ENCODE measurements at regions not wholly inside any gene's neighbourhood (a gene's known extent, or its start where the extent isn't known, plus 50 kb on each side); places are given as distances from the start of the nearest gene placed in this dataset.

- TF ChIP-seq, protein P1, sequence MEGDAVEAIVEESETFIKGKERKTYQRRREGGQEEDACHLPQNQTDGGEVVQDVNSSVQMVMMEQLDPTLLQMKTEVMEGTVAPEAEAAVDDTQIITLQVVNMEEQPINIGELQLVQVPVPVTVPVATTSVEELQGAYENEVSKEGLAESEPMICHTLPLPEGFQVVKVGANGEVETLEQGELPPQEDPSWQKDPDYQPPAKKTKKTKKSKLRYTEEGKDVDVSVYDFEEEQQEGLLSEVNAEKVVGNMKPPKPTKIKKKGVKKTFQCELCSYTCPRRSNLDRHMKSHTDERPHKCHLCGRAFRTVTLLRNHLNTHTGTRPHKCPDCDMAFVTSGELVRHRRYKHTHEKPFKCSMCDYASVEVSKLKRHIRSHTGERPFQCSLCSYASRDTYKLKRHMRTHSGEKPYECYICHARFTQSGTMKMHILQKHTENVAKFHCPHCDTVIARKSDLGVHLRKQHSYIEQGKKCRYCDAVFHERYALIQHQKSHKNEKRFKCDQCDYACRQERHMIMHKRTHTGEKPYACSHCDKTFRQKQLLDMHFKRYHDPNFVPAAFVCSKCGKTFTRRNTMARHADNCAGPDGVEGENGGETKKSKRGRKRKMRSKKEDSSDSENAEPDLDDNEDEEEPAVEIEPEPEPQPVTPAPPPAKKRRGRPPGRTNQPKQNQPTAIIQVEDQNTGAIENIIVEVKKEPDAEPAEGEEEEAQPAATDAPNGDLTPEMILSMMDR (conservative IDR thresholded peaks at IDR 0.05; ENCODE audit: low read depth, low read length) = no peak
- no peak for TF ChIP-seq EZH2 (IDR thresholded peaks at IDR 0.05; ENCODE audit: borderline replicate concordance, low read depth, low read length, poor library complexity, severe bottlenecking)
Measured at GRCh38 chr3:38996193-38996592, 55.6 kb downstream of the SCN11A start.

All from A673 (cell line).